SHP77 treated with DMSO at 0.1 percent for 48 hours (cell line): ENCODE measurements at regions not wholly inside any gene's neighbourhood (a gene's known extent, or its start where the extent isn't known, plus 50 kb on each side); places are given as distances from the start of the nearest gene placed in this dataset.
"Not testable (repeated sequence)": the region's sequence is repeated elsewhere in the genome, so short reads cannot be mapped to it uniquely, and the experiment has no call there.

ENCODE experiments used
- DNase-seq: peaks from one replicate; lab custom pipeline; 2025; lab: John Stamatoyannopoulos, UW

GRCh38 chr17:72555052-72555451, 434.2 kb downstream of the SOX9 start:
- no peak for DNase-seq

- peak; percentile 15 for DNase-seq
Observed at GRCh38 chr17:72556944-72557826, 436.4 kb downstream of the SOX9 start.

DNA sequence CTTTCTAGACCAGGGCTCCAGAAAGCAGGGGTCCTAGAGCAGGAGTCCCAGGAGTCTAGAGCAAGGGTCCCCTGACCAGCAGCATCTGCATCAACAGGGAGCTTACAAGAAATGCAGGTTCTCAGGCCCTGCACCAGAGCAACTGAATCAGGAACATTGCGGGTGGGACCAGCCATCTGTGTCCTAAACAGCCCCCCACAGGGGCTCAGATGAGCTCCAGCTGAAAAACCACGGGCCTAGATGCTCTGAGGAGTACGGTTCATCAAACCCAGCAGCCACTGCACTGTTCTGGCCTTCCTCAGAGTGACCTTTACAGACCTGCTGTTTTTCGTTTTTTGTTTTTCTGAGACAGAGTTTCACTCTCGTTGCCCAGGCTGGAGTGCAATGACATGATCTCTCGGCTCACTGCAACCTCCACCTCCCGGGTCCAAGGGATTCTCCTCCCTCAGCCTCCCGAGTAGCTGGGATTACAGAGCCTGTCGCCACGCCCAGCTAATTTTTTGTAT, 438.2 kb downstream of the SOX9 start:
- no peak for DNase-seq

DNA sequence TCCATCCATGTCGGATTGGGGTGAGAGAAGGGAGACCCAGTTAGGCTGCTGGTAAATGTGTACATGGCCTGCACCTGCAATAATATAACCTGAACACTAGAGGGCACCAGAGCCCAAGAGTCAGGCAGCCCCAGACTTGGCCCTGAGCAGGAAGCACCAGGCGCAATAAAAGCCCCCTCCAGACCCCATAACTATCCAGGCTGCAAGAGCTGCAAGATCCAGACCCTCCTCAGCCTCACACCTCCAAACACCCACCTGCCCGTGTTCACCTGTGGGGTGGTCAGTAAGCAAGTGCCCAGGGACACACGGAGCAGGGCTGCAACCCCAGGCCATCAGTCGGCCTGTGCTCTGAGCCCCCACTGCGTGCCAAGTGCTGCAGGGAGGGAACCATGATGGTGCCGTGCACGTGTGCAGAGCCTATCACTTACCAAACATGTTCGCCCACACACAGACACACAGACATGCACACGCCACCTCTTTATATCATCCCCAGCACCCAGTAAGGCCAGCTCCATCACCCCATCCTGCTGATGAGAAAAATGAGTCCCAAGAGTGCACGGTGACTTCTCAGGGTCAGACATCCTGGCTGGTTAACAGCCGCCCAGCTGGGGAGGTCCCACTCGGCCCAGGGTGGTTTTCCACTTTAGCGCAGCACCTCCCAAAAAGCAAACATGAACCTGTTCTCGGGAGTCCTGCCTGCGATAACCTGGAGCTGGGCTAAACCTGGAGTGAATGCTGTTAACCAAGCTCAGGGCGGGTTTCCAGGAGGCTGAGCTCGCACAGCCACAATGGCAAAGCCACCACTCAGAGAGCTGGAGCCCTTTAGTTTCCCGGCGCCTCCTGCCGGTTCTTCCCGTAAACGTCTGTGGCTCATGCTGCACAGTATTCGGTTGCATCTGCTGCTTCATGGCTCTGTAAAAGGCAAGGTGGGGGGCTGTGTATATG, 439.8 kb downstream of the SOX9 start:
- DNase-seq: peak; percentile 54

- DNase-seq: no peak
Observed at GRCh38 chr17:72561266-72561665, 440.4 kb downstream of the SOX9 start.

- DNase-seq: no peak
Observed at GRCh38 chr17:72561680-72562079, 440.9 kb downstream of the SOX9 start.

DNA sequence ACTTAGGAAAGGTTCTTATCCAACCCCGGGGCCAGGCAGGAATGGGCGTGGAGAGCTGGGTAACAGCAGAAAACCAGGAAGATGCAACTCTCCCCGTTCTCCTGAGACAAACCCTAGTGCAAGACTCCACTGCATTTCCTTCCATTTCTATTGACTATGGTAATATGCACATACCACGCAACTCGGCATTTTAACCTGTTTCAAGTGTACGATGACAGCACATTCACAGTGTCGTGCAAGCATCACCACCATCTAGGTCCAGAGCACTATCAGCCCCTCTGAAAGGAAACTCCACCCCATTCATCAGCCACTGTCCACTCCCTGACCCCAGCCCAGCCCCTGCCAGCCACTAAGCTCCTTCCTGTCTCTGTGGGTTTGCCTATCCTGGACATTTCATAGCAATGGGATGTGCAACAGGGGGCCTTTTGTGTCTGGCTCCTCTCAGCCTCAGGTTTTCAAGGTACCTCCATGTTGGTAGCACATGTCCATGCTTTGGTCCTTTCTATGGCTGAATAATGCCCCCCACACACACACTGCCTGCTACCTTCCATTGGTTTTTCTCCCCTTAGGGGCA, 441.9 kb downstream of the SOX9 start:
- no peak for DNase-seq

DNA sequence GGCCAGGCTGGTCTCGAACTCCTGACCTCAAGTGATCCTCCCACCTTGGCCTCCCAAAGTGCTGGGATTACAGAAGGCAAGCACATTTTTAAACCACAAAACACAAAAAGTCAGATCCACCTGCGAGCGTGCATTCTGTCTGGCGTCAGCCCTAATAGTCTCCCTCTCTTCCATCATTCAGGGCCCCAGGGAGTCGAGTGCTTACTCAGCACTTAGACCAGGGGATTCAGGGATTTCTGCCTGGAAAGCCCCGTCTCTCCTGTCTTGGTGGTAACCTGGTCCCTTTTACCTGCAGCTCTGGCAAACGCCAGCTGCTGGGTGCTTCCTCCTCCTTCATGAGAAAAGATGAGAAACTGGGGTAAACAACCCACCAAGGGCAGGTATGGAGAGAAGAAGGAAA, 443.1 kb downstream of the SOX9 start:
- DNase-seq: no peak

- no peak for DNase-seq
Observed at GRCh38 chr17:72565006-72565405, 444.2 kb downstream of the SOX9 start.

GRCh38 chr17:72565758-72566157, 444.9 kb downstream of the SOX9 start:
- DNase-seq: no peak

DNA sequence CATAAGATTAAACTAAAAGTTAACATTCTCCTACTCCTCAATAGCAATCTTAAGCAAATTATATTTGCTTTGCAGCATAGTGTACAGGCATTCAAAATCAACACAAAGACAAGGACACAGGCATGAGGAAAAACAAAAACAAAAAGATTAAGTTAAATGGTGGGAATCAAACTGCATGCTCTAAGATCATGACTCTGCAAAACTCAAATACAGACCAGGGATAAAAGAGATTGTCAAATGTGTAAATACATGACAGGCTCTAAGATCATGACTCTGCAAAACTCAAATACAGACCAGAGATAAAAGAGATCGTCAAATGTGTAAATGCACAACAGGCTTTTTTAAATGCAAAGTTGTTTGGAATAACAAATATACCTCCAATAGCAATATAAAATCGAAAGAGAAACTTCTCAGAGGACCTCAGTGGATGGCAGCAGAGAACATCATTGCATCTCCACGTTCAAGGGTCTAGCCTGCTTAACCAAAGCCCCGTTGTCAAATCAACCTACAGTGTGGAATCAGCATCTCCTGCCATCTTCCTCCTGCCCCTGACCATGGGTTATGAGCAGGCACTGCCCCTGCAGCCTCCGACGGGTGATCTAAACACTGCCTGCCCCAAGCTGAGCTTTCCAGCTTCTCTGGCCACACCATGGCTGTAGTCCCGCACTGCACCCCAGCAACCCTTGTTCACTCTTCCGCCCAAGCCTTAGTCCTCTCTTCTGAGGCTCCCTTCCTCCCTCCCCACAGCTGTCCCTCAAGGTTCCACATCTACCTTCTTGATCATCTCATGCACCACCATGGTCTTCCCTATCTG, 446.1 kb downstream of the SOX9 start:
- no peak for DNase-seq

- no peak for DNase-seq
Observed at GRCh38 chr17:72567774-72568173, 447.0 kb downstream of the SOX9 start.

DNA sequence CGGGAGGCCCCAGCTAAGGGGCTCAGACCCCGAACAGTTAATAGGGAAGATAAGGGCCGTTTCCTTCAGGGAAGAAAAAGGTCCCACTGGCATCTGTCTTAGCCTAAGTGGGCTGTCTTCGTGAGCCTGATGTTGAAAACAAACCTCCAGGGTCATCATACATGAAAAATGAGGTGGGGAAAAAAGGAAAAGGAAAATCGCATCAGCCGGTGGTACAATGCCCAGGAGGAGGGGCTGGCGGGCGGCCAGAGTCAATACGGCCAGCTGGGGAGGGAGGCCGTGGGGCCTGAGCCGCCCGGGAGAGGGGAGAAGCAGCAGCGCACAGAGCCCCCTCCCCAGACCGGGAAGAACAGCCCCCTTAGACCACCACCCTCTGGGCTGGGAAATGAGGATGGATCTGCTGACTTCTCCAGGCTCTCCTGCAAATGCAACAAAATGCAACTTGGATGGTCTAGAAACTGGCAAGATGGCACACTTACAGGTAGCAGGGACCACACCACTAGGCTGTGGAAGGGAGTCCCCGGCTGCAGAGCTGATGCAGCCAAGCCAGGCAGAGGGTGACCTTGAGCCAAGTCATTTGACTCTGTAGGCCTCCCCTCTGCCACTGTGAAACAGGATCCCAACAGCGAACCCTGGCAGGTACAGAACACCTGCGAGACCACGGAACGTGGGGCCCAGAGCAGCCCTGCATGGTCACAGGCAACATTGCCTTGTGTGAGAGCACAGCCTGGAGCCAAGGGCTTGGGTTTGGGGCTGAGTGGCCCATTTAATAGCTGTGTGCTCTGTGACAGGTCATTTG, 448.5 kb downstream of the SOX9 start:
- DNase-seq: peak; percentile 37

DNA sequence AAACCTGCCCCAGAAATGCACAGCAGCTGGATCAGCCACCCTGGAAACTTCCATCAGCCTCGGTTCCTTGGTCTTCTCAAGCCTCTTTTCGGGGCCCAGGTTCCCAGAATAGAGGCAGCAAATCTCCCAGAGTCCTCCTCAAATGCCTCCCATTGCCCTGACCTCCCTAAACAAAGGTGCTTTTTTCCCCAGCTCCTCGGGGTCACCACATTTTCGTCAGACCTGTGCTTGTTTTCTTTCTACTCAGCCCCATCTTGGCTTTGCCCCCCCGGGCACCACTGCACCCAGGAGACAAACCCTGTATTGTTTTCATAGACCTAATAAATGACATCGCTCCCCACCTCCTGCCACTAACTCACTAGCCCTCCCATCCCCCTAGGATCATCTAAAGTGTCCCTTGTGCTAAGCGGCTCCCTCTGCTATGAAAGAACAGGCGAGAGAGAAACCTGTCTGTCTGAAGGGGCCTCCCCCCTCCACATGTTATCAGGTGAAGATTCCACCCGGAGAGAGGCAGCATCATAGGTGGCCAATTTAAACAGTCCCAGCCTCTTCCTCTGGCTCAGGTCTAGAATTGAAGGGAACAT, 451.1 kb downstream of the SOX9 start:
- no peak for DNase-seq

DNA sequence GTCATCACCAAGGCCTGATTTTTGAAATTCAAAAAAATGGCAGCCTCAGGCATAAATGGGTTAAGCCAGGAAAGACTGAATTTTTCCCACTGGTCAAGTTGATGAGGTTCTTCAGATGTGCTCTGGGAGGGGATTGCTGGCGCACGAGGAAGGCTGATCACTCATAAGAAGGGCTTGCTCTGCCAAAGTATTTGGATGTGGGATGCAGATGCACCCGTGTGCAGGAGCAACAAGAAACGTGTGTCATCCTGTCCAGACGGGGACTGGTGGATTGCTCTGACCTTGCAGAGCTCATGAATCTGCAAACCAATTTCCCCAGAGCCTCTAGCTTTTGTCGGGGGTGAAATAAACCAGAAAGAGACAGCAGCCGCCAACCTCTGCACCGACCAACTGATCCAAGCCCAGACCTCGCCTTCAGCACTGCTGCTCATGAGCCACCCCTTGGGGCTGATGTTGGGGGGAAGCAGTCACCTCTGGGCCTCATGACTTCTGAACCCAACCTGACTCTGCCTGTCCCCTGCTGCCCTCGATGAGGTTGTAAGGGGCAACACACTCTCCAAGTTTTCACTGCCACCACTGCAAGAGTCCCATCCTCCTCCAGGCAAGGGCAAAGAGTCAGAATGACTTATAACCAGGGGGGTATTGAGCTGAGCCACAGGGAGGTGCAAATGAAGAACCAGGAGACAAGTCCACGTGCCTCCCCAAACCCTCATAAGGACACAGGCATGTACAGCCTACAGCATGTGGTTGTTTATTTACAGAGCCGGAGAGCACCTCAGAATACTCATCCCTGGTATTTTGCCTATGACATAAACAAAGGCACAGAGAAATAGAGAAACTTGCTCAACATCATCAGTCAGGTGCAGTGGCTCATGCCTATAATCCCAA, 452.0 kb downstream of the SOX9 start:
- no peak for DNase-seq

GRCh38 chr17:72573492-72573801, 452.6 kb downstream of the SOX9 start:
- DNase-seq: not testable (repeated sequence)

DNA sequence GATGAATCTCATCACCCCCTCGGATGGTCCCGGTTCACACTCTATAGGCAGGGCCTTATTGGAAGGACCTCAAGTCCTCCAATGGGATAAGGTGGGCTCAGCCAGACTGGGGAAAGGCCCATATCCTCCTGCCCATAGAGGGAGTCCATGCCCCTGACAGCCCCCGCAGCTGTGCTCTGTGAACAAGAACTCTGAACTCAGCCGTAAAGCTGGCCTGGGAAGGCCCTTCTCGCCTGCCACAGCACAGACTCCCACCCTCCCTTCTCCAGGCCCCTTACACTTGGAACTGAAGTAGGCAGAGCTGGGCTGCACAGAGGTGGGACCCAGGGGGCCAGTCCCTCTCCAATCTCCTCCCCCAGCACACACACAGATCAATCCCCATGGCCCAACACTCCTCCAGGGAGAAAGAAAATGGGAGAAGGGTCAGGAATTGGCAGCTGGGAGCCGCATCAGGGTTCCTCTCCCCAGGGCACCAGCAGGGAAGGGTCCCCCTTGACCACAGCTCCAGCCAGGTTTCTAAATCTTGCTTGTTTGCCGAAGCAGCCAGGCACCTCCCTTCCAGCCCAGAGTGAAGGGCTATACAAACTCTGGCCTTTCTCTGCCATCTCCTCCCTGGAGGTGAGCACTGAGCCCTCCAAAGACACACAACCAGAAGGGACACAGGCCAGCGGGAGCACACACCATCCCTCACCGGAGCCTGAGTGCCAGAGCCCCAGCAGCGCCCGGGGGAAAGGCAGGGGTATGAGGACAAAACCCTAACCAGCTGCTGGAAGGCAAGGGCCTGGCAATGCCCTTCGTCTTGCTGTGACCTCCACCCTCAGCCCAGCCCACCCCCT, 454.1 kb downstream of the SOX9 start:
- DNase-seq: no peak

DNA sequence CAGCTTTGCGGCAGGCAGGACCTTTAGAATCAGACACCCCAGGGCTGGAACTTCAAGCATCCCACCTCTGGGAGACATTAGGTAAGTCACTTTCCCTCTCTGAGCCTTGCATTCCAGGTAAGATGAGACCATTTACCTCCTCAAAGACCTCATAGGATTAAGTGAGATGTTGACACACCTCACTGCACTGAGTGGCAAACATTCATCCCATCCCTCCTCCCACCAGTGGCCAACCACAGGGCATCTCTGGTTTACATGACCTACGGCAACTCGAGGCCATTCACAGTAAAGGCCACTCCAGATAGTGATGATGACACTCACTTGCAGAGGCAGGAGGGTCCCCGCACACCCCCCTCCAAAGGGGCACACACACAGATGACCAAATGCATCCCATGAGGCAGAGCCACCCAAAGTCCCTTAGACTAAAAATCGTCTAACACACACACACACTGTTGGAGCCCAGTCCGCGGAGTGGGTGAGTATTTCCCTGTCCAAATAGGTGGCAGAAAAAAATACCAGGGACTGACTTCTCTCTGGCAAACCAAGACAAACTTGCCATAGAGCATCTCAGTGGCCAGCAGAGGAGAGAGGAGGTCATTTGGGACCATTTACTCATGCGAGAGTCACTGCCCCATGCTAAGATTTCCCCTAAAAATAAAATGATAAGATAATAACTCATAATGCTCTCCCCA, 454.9 kb downstream of the SOX9 start:
- DNase-seq: no peak
